ENCODE measurements at regions not wholly inside any gene's neighbourhood (a gene's known extent, or its start where the extent isn't known, plus 50 kb on each side); places are given as distances from the start of the nearest gene placed in this dataset.

GRCh38 chr5:53814819-53815218, 254.4 kb downstream of the NDUFS4 start:
- no peaks in the 10 kb centered on the region for H3K9me3 ChIP-seq (ENCODE audit: control insufficient read depth, low read length)
- no peak overlapping the region for H3K23ac ChIP-seq (ENCODE audit: low read length in 2 of 2)
- no peak overlapping the region for H2BK5ac ChIP-seq (ENCODE audit: low read depth, low read length, poor library complexity, severe bottlenecking)
- no peak overlapping the region for H3K9ac ChIP-seq (ENCODE audit: low read length)
- no peaks in the 10 kb centered on the region for H3K36me3 ChIP-seq (ENCODE audit: control insufficient read depth in 1 of 2, insufficient read depth in 2 of 2, low read depth in 1 of 2, low read length in 2 of 2)
- no peak overlapping the region for H4K91ac ChIP-seq (ENCODE audit: low read length)
- no peak overlapping the region for H2AK5ac ChIP-seq (ENCODE audit: low read length, severe bottlenecking)
- no peak overlapping the region for H2BK12ac ChIP-seq (ENCODE audit: low read length in 2 of 2)
- H2BK15ac ChIP-seq (ENCODE audit: low read depth, poor library complexity, severe bottlenecking) = no peak overlapping the region
- H4K8ac ChIP-seq (ENCODE audit: low read length) = no peak overlapping the region
- no peak overlapping the region for H2BK120ac ChIP-seq (ENCODE audit: low read depth, low read length)
- H2AFZ ChIP-seq (ENCODE audit: low read depth, low read length) = no peak overlapping the region
- H3K4ac ChIP-seq (ENCODE audit: low read depth in 1 of 2, low read length in 2 of 2) = no peak overlapping the region
- no peak for DNase-seq
- H3K18ac ChIP-seq (ENCODE audit: low read depth in 1 of 2, low read length in 2 of 2) = no peak overlapping the region
- H3K4me3 ChIP-seq (ENCODE audit: insufficient read depth in 1 of 2, low read depth in 1 of 2, low read length in 2 of 2) = no peak overlapping the region
- no peak overlapping the region for H3K14ac ChIP-seq (ENCODE audit: low read length in 2 of 2)
- no peaks in the 10 kb centered on the region for H3K4me1 ChIP-seq (ENCODE audit: control insufficient read depth, insufficient read depth, low read depth, low read length)
- 67% methylated on average over 2 of the region's 2 CpGs for WGBS
- no peaks in the 10 kb centered on the region for H3K79me1 ChIP-seq (replicated peaks; ENCODE audit: low read length, poor library complexity, severe bottlenecking)
- H3K4me2 ChIP-seq (ENCODE audit: low read length, poor library complexity, severe bottlenecking) = no peak overlapping the region
- no peak overlapping the region for H3K27ac ChIP-seq (ENCODE audit: low read length, poor library complexity, severe bottlenecking)
- peaks cover 4% of the 10 kb centered on the region in 2 experiments for H3K27me3 ChIP-seq (ENCODE audit: control insufficient read depth in 1 of 2, insufficient read depth in 1 of 2, low read length in 2 of 2)

DNA sequence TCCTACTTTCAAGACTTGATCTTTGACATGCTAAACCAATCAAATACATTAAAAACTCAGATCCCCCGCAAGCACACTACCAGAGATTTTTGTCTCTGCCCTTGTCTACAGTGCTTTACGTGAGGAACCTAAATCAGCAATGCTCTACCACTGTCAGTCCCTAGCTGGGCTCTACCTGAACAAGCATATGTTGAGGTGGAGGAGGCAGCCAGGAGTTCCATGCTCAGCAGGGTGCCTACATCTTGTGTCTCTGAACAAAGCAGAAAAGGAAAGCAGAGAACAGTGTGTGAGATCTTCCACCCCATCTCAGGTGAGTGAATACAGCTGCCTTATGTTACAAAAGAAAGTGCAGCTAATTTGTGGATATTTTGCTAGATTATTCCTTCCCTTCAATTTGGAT, 255.0 kb downstream of the NDUFS4 start:
- Histone ChIP-seq H3K9ac (ENCODE audit: low read length) (no peak overlapping the region), H3K9me3 (ENCODE audit: control insufficient read depth, low read length) (no peaks in the 10 kb centered on the region), H3K79me1 (replicated peaks; ENCODE audit: low read length, poor library complexity, severe bottlenecking) (no peaks in the 10 kb centered on the region), H3K27me3 (ENCODE audit: control insufficient read depth in 1 of 2, insufficient read depth in 1 of 2, low read length in 2 of 2) (peaks cover 4% of the 10 kb centered on the region in 2 experiments), H3K36me3 (ENCODE audit: control insufficient read depth in 1 of 2, insufficient read depth in 2 of 2, low read depth in 1 of 2, low read length in 2 of 2) (no peaks in the 10 kb centered on the region), H2BK120ac (ENCODE audit: low read depth, low read length) (no peak overlapping the region), H3K14ac (ENCODE audit: low read length in 2 of 2) (no peak overlapping the region), H2BK15ac (ENCODE audit: low read depth, poor library complexity, severe bottlenecking) (no peak overlapping the region), H4K8ac (ENCODE audit: low read length) (no peak overlapping the region), H3K4ac (ENCODE audit: low read depth in 1 of 2, low read length in 2 of 2) (no peak overlapping the region), H3K4me3 (ENCODE audit: insufficient read depth in 1 of 2, low read depth in 1 of 2, low read length in 2 of 2) (no peak overlapping the region), H2AFZ (ENCODE audit: low read depth, low read length) (no peak overlapping the region), H3K23ac (ENCODE audit: low read length in 2 of 2) (no peak overlapping the region), H2BK5ac (ENCODE audit: low read depth, low read length, poor library complexity, severe bottlenecking) (no peak overlapping the region), H2BK12ac (ENCODE audit: low read length in 2 of 2) (no peak overlapping the region), H4K91ac (ENCODE audit: low read length) (no peak overlapping the region), H3K4me2 (ENCODE audit: low read length, poor library complexity, severe bottlenecking) (no peak overlapping the region), H3K18ac (ENCODE audit: low read depth in 1 of 2, low read length in 2 of 2) (no peak overlapping the region), H3K4me1 (ENCODE audit: control insufficient read depth, insufficient read depth, low read depth, low read length) (no peaks in the 10 kb centered on the region), H3K27ac (ENCODE audit: low read length, poor library complexity, severe bottlenecking) (no peak overlapping the region), H2AK5ac (ENCODE audit: low read length, severe bottlenecking) (no peak overlapping the region)
- no peak for DNase-seq
- 100% methylated on average over 1 of the region's 2 CpGs for WGBS

DNA sequence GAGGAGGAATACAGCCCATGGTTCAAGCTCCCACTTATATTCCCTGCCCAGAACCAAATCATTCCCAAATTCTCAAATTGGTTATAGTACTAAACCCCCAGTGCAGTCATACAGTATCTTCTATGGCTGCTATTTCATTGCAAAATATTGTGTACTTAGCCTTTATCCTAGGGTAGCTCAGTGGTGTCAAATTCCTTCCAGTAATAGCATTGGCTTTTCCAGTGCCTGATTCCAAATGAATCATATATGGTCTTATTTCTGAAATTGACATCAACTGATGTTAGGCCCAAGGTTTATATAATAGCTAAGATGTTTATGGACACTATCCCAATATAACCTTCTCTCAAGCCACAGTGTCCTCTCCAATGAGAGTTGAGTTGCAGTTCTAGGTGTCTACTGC, 256.7 kb downstream of the NDUFS4 start:
- peaks cover 5% of the 10 kb centered on the region for H3K9me3 ChIP-seq (ENCODE audit: control insufficient read depth, low read length)
- no peak overlapping the region for H3K14ac ChIP-seq (ENCODE audit: low read length in 2 of 2)
- H2AFZ ChIP-seq (ENCODE audit: low read depth, low read length) = no peak overlapping the region
- H3K23ac ChIP-seq (ENCODE audit: low read length in 2 of 2) = no peak overlapping the region
- no peak overlapping the region for H3K18ac ChIP-seq (ENCODE audit: low read depth in 1 of 2, low read length in 2 of 2)
- no peak overlapping the region for H3K27ac ChIP-seq (ENCODE audit: low read length, poor library complexity, severe bottlenecking)
- no peak for DNase-seq
- no peaks in the 10 kb centered on the region for H3K79me1 ChIP-seq (replicated peaks; ENCODE audit: low read length, poor library complexity, severe bottlenecking)
- no peak overlapping the region for H3K4me2 ChIP-seq (ENCODE audit: low read length, poor library complexity, severe bottlenecking)
- no peak overlapping the region for H2BK12ac ChIP-seq (ENCODE audit: low read length in 2 of 2)
- peaks cover 4% of the 10 kb centered on the region in 2 experiments for H3K27me3 ChIP-seq (ENCODE audit: control insufficient read depth in 1 of 2, insufficient read depth in 1 of 2, low read length in 2 of 2)
- no peak overlapping the region for H2BK120ac ChIP-seq (ENCODE audit: low read depth, low read length)
- H3K36me3 ChIP-seq (ENCODE audit: control insufficient read depth in 1 of 2, insufficient read depth in 2 of 2, low read depth in 1 of 2, low read length in 2 of 2) = no peaks in the 10 kb centered on the region
- no peak overlapping the region for H2AK5ac ChIP-seq (ENCODE audit: low read length, severe bottlenecking)
- no peak overlapping the region for H3K9ac ChIP-seq (ENCODE audit: low read length)
- no peak overlapping the region for H3K4me3 ChIP-seq (ENCODE audit: insufficient read depth in 1 of 2, low read depth in 1 of 2, low read length in 2 of 2)
- H4K8ac ChIP-seq (ENCODE audit: low read length) = no peak overlapping the region
- no peak overlapping the region for H3K4ac ChIP-seq (ENCODE audit: low read depth in 1 of 2, low read length in 2 of 2)
- H3K4me1 ChIP-seq (ENCODE audit: control insufficient read depth, insufficient read depth, low read depth, low read length) = no peaks in the 10 kb centered on the region
- H4K91ac ChIP-seq (ENCODE audit: low read length) = no peak overlapping the region
- H2BK15ac ChIP-seq (ENCODE audit: low read depth, poor library complexity, severe bottlenecking) = no peak overlapping the region
- no peak overlapping the region for H2BK5ac ChIP-seq (ENCODE audit: low read depth, low read length, poor library complexity, severe bottlenecking)

DNA sequence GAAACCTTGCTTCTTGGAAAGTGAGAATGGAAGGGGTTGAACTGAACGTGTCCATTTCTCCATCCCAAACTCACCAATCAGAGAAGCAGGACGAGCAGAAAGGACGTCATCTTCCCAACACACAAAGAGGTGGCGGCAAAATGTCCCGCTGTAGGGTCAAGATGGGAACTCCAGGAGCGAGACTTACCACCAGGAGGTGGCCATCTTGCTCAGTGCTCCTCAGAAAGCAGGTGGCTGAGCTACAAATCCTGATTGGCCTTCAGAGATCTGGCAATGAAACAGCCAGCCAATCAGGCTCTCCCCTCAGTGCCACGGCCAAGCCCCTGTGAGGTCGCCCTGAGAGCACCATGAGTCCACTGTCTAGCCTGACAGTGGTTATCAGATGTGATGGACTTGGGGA, 259.0 kb downstream of the NDUFS4 start:
- Histone ChIP-seq H3K27ac (ENCODE audit: low read length, poor library complexity, severe bottlenecking) (no peak overlapping the region), H4K91ac (ENCODE audit: low read length) (no peak overlapping the region), H3K9ac (ENCODE audit: low read length) (no peak overlapping the region), H3K36me3 (ENCODE audit: control insufficient read depth in 1 of 2, insufficient read depth in 2 of 2, low read depth in 1 of 2, low read length in 2 of 2) (no peaks in the 10 kb centered on the region), H3K4ac (ENCODE audit: low read depth in 1 of 2, low read length in 2 of 2) (no peak overlapping the region), H2AK5ac (ENCODE audit: low read length, severe bottlenecking) (no peak overlapping the region), H3K4me3 (ENCODE audit: insufficient read depth in 1 of 2, low read depth in 1 of 2, low read length in 2 of 2) (no peak overlapping the region), H2BK15ac (ENCODE audit: low read depth, poor library complexity, severe bottlenecking) (no peak overlapping the region), H3K18ac (ENCODE audit: low read depth in 1 of 2, low read length in 2 of 2) (no peak overlapping the region), H3K23ac (ENCODE audit: low read length in 2 of 2) (no peak overlapping the region), H2AFZ (ENCODE audit: low read depth, low read length) (no peak overlapping the region), H2BK12ac (ENCODE audit: low read length in 2 of 2) (no peak overlapping the region), H3K14ac (ENCODE audit: low read length in 2 of 2) (no peak overlapping the region), H3K4me2 (ENCODE audit: low read length, poor library complexity, severe bottlenecking) (no peak overlapping the region), H3K27me3 (ENCODE audit: control insufficient read depth in 1 of 2, insufficient read depth in 1 of 2, low read length in 2 of 2) (peaks cover 4% of the 10 kb centered on the region in 2 experiments), H3K79me1 (replicated peaks; ENCODE audit: low read length, poor library complexity, severe bottlenecking) (no peaks in the 10 kb centered on the region), H4K8ac (ENCODE audit: low read length) (no peak overlapping the region), H2BK5ac (ENCODE audit: low read depth, low read length, poor library complexity, severe bottlenecking) (no peak overlapping the region), H3K9me3 (ENCODE audit: control insufficient read depth, low read length) (peaks cover 7% of the 10 kb centered on the region), H2BK120ac (ENCODE audit: low read depth, low read length) (no peak overlapping the region), H3K4me1 (ENCODE audit: control insufficient read depth, insufficient read depth, low read depth, low read length) (no peaks in the 10 kb centered on the region)
- no peak for DNase-seq
- 88% methylated on average over 8 of the region's 8 CpGs for WGBS
